ENCODE measurements at regions not wholly inside any gene's neighbourhood (a gene's known extent, or its start where the extent isn't known, plus 50 kb on each side); places are given as distances from the start of the nearest gene placed in this dataset.
"Not testable (repeated sequence)": the region's sequence is repeated elsewhere in the genome, so short reads cannot be mapped to it uniquely, and the experiment has no call there.

DNA sequence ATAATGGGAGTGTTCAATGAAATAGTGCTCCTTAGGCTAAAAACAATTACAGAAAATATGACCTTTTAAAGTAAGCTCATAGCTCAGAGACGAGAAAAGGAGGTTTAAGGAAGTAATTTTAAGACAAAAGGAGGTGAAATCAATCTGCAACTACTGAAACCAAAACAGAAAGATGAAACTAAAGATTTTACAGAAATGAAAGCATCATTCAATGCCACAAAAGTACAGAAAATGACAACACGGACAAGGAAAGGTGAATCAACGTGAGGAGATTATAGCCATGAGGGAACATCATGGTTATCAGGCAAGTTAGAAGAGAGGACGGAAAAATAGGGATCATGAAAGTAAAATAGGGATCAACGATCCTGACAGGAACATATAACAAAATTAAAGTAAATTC, 745.2 kb downstream of the PCDH17 start:
- Histone ChIP-seq H3K4me1 (ENCODE audit: insufficient read depth) (no peaks in the 10 kb centered on the region), H3K27me3 (no peaks in the 10 kb centered on the region), H3K4me3 (no peak overlapping the region), H3K9me3 (no peaks in the 10 kb centered on the region), H3K36me3 (no peaks in the 10 kb centered on the region), H3K27ac (no peak overlapping the region)
- intact Hi-C loops (cut with DNase I), result no loop called here
- no peak for TF ChIP-seq CTCF (IDR thresholded peaks at IDR 0.05)
- no peak for TF ChIP-seq POLR2A (IDR thresholded peaks at IDR 0.05)
- TF ChIP-seq EP300 (IDR thresholded peaks at IDR 0.05), result no peak
- DNase-seq, result no peak
- WGBS, 3 donors, result 75 to 83% (median 76%) methylated on average over 5 of the region's 5 CpGs

- no peaks in the 10 kb centered on the region for H3K36me3 ChIP-seq
- no peak overlapping the region for H3K27ac ChIP-seq
- H3K4me3 ChIP-seq, result no peak overlapping the region
- no peaks in the 10 kb centered on the region for H3K27me3 ChIP-seq
- 69 to 78% (median 69%) methylated on average over 1 of the region's 1 CpG for WGBS, 3 donors
- no peak for DNase-seq
- no peaks in the 10 kb centered on the region for H3K4me1 ChIP-seq (ENCODE audit: insufficient read depth)
- H3K9me3 ChIP-seq, result no peaks in the 10 kb centered on the region
- intact Hi-C loops (cut with DNase I), result no loop called here
- TF ChIP-seq CTCF (IDR thresholded peaks at IDR 0.05), result no peak
- TF ChIP-seq EP300 (IDR thresholded peaks at IDR 0.05), result no peak
- TF ChIP-seq POLR2A (IDR thresholded peaks at IDR 0.05), result no peak
These were observed 747.7 kb downstream of the PCDH17 start for GRCh38 chr13:58379221-58379620.

- intact Hi-C loops (cut with DNase I); H3K9me3 ChIP-seq; H3K27me3 ChIP-seq; H3K27ac ChIP-seq; H3K4me1 ChIP-seq (ENCODE audit: insufficient read depth); H3K36me3 ChIP-seq; DNase-seq; H3K4me3 ChIP-seq: not testable (repeated sequence)
- WGBS, 3 donors, result 91 to 93% (median 92%) methylated on average over 18 of the region's 18 CpGs
These were observed 753.8 kb downstream of the PCDH17 start for GRCh38 chr13:58385336-58385735.

- Histone ChIP-seq H3K27me3 (no peaks in the 10 kb centered on the region), H3K27ac (no peak overlapping the region), H3K4me1 (ENCODE audit: insufficient read depth) (no peaks in the 10 kb centered on the region), H3K4me3 (no peak overlapping the region), H3K9me3 (no peaks in the 10 kb centered on the region), H3K36me3 (no peaks in the 10 kb centered on the region)
- 90 to 93% (median 91%) methylated on average over 6 of the region's 6 CpGs for WGBS, 3 donors
- intact Hi-C loops (cut with DNase I), result no loop called here
- no peak for DNase-seq
- TF ChIP-seq POLR2A (IDR thresholded peaks at IDR 0.05) (no peak), EP300 (IDR thresholded peaks at IDR 0.05) (no peak), CTCF (IDR thresholded peaks at IDR 0.05) (no peak)
These were observed 766.2 kb downstream of the PCDH17 start for GRCh38 chr13:58397596-58398387.

DNA sequence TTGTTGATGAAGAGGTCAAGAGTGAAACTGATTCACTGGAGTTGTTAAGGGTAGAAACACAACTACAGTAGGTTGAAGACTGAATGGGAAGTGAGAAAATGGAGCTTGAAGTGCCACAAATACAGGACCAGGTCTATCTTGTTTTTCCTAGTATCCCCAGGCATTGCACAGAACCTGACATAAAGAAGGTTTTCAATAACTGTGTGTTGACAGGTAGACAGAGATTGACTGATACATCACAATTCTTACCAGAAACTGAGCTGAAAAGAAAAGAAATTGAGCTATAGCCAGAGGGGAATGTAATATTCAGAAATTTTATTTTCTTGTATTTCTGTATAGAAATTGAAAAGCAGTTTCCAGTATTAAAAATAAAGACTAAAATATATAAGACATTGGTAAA, 767.7 kb downstream of the PCDH17 start:
- DNase-seq, result no peak
- Histone ChIP-seq H3K36me3 (no peaks in the 10 kb centered on the region), H3K27ac (no peak overlapping the region), H3K27me3 (no peaks in the 10 kb centered on the region), H3K9me3 (no peaks in the 10 kb centered on the region), H3K4me3 (no peak overlapping the region), H3K4me1 (ENCODE audit: insufficient read depth) (no peaks in the 10 kb centered on the region)
- intact Hi-C loops (cut with DNase I), result no loop called here
- TF ChIP-seq CTCF (IDR thresholded peaks at IDR 0.05) (no peak), EP300 (IDR thresholded peaks at IDR 0.05) (no peak), POLR2A (IDR thresholded peaks at IDR 0.05) (no peak)
